ENCODE measurements at regions not wholly inside any gene's neighbourhood (a gene's known extent, or its start where the extent isn't known, plus 50 kb on each side); places are given as distances from the start of the nearest gene placed in this dataset.

DNA sequence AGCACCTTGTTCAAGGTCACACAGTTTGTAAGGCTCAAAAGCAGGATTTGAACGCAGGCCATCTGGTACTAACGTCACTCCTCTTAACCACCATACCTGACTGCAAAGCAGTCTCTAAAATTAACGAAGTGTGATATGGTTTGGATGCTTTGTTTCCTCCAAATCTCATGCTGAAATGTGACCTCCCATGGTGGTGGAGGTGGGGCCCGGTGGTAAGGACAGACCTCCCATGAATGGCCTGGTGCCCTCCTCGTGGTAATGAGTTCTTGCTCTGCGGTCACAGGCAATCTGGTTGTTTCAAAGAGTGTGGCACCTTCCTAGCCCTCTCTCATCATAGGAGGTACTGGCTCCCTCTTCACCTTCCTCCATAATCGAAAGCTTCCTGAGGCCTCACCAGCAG lies 102.2 kb upstream of the BCL2L14 start:
- no peak for TF ChIP-seq POLR2A (IDR thresholded peaks at IDR 0.05)
- TF ChIP-seq, protein P1, sequence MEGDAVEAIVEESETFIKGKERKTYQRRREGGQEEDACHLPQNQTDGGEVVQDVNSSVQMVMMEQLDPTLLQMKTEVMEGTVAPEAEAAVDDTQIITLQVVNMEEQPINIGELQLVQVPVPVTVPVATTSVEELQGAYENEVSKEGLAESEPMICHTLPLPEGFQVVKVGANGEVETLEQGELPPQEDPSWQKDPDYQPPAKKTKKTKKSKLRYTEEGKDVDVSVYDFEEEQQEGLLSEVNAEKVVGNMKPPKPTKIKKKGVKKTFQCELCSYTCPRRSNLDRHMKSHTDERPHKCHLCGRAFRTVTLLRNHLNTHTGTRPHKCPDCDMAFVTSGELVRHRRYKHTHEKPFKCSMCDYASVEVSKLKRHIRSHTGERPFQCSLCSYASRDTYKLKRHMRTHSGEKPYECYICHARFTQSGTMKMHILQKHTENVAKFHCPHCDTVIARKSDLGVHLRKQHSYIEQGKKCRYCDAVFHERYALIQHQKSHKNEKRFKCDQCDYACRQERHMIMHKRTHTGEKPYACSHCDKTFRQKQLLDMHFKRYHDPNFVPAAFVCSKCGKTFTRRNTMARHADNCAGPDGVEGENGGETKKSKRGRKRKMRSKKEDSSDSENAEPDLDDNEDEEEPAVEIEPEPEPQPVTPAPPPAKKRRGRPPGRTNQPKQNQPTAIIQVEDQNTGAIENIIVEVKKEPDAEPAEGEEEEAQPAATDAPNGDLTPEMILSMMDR (IDR thresholded peaks at IDR 0.05): no peak
- TF ChIP-seq EP300 (IDR thresholded peaks at IDR 0.05): no peak

Data from ovary (tissue), 3 donors.